GM12878 (cell line): ENCODE measurements at regions not wholly inside any gene's neighbourhood (a gene's known extent, or its start where the extent isn't known, plus 50 kb on each side); places are given as distances from the start of the nearest gene placed in this dataset.

Experiments
- ATAC-seq: fragments of 200-7000 bp; cut with Tn5 transposase; 3 replicates; pipeline ENCODE4 v1.9.1; 2020; ENCODE audit warnings: mild to moderate bottlenecking, moderate library complexity
- BruUV-seq: library from RNA; stranded (reverse); fragments of 400-500 nt; replicated peaks from 2 replicates; lab custom pipeline; 2021; lab: Mats Ljungman, UMichigan
- CTCF ChIA-PET: fragments of 300-600 bp; sonication (Branson Sonifier 250); formaldehyde crosslinking; extraction: SDS; loops from one replicate; lab custom pipeline; 2021; ENCODE audit warnings: inconsistent platforms; lab: Yijun Ruan, JAX
- POLR2A ChIA-PET: fragments of 350-600 bp; formaldehyde crosslinking; extraction: SDS; loops from one replicate; lab custom pipeline; 2021; ENCODE audit warnings: inconsistent platforms; lab: Charles Lee
- RAD21 ChIA-PET: fragments of 300-600 bp; sonication (Branson Sonifier 250); formaldehyde crosslinking; loops from one replicate; lab custom pipeline; 2023; ENCODE audit warnings: antibody characterized with exemption; ENCODE audit not compliant: unreplicated experiment; lab: Charles Lee
- SMC1A ChIA-PET: fragments of 300-600 bp; sonication (Branson Sonifier 250); formaldehyde crosslinking; loops from one replicate; lab custom pipeline; 2023; ENCODE audit not compliant: unreplicated experiment, uncharacterized antibody; lab: Charles Lee
- DNase-seq: peaks from one replicate; pipeline ENCODE4 v3.0.0-alpha.2; 2011; ENCODE audit warnings: low read depth, low spot score
- FAIRE-seq: peaks from 3 replicates; lab custom pipeline; 2011; peaks lifted over from hg19 to GRCh38; lab: Jason Lieb, UNC
- H2AFZ ChIP-seq: 2 replicates; pipeline ENCODE4 v1.6.0; 2011; ENCODE audit warnings: low read depth, low read length, control low read depth; ENCODE audit not compliant: control insufficient read depth
- H3K27ac ChIP-seq: 2 replicates; pipeline ENCODE4 v1.5.1; 2011; ENCODE audit warnings: control low read depth; ENCODE audit not compliant: control insufficient read depth, insufficient read depth
- H3K27me3 ChIP-seq, 2 experiments: replicated peaks in 1 of 2; 2 replicates each; pipeline versions ENCODE4 v1.6.0 to v1.6.1; 2011; ENCODE audit warnings: low read length in 1 of 2; ENCODE audit not compliant: control insufficient read depth in 2 of 2, insufficient read depth in 2 of 2
- H3K36me3 ChIP-seq, 2 experiments: 2 replicates each; pipeline ENCODE4 v1.5.1; 2011; ENCODE audit warnings: low read length in 1 of 2; ENCODE audit not compliant: control insufficient read depth in 2 of 2, insufficient read depth in 2 of 2
- H3K4me1 ChIP-seq: 2 replicates; pipeline ENCODE4 v1.6.1; 2011; ENCODE audit warnings: mild to moderate bottlenecking, low read length, moderate library complexity, mixed read lengths; ENCODE audit not compliant: control insufficient read depth, insufficient read depth
- H3K4me2 ChIP-seq: 2 replicates; pipeline ENCODE4 v1.6.0; 2011; ENCODE audit warnings: control low read depth; ENCODE audit not compliant: control insufficient read depth, insufficient read depth
- H3K4me3 ChIP-seq: fragments of 200-600 bp; sonication (generic); 2 replicates; pipeline ENCODE4 v1.5.1; 2016
- H3K79me2 ChIP-seq: 2 replicates; pipeline ENCODE4 v1.6.0; 2011; ENCODE audit warnings: low read length; ENCODE audit not compliant: control insufficient read depth, insufficient read depth
- H3K9ac ChIP-seq: 2 replicates; pipeline ENCODE4 v1.8.0; 2011; ENCODE audit warnings: low read length, control low read depth, mixed read lengths; ENCODE audit not compliant: control insufficient read depth, insufficient read depth
- H3K9me3 ChIP-seq: replicated peaks from 3 replicates; pipeline ENCODE4 v1.5.1; 2011; ENCODE audit warnings: mild to moderate bottlenecking, low read length; ENCODE audit not compliant: control insufficient read depth, insufficient read depth
- H4K20me1 ChIP-seq: 2 replicates; pipeline ENCODE4 v1.6.0; 2011; ENCODE audit not compliant: control insufficient read depth, insufficient read depth
- FOXM1 ChIP-seq: IDR thresholded peaks from 2 replicates; pipeline ENCODE4 v1.6.1; 2012; ENCODE audit warnings: low read depth, mild to moderate bottlenecking, inconsistent platforms, low read length, moderate library complexity
- MEF2A ChIP-seq: IDR thresholded peaks from 2 replicates; pipeline ENCODE4 v1.6.1; 2011; ENCODE audit warnings: low read depth, mild to moderate bottlenecking, low read length, moderate library complexity; ENCODE audit not compliant: insufficient read depth
- NBN ChIP-seq: fragments of 450-650 bp; IDR thresholded peaks from 2 replicates; pipeline ENCODE4 v1.6.1; 2016
- RAD21 ChIP-seq: IDR thresholded peaks from 2 replicates; pipeline ENCODE4 v1.6.1; 2011; ENCODE audit warnings: mild to moderate bottlenecking, low read depth, low read length, moderate library complexity; ENCODE audit not compliant: insufficient read depth
- RAD51 ChIP-seq: fragments of 450-650 bp; IDR thresholded peaks from 2 replicates; pipeline ENCODE4 v1.6.1; 2016; ENCODE audit warnings: moderate library complexity, mild to moderate bottlenecking, inconsistent platforms
- SRF ChIP-seq, 2 experiments: IDR thresholded peaks; 2 replicates each; pipeline ENCODE4 v1.6.1; 2011; ENCODE audit warnings: low read depth in 2 of 2, low read length in 2 of 2, mild to moderate bottlenecking in 1 of 2, moderate library complexity in 1 of 2
- USF1 ChIP-seq: IDR thresholded peaks from 2 replicates; pipeline ENCODE4 v1.6.1; 2011; ENCODE audit warnings: borderline replicate concordance, low read depth, mild to moderate bottlenecking, moderate library complexity, mixed read lengths, low read length; ENCODE audit not compliant: insufficient read depth; ENCODE audit errors: extremely low read length
- YY1 ChIP-seq: IDR thresholded peaks from 2 replicates; pipeline ENCODE4 v1.6.1; 2011; ENCODE audit warnings: low read depth, mild to moderate bottlenecking, low read length
- ZBED1 ChIP-seq: IDR thresholded peaks from 2 replicates; pipeline ENCODE4 v1.6.1; 2016; ENCODE audit warnings: borderline replicate concordance
- ZNF622 ChIP-seq: fragments of 450-650 bp; IDR thresholded peaks from 2 replicates; pipeline ENCODE4 v1.6.1; 2017; ENCODE audit warnings: mild to moderate bottlenecking, inconsistent platforms
- ZSCAN29 ChIP-seq: fragments of 450-650 bp; IDR thresholded peaks from 2 replicates; pipeline ENCODE4 v1.6.1; 2017; ENCODE audit warnings: mild to moderate bottlenecking, moderate library complexity
- ZZZ3 ChIP-seq: IDR thresholded peaks from 2 replicates; pipeline ENCODE4 v1.6.1; 2011; ENCODE audit warnings: low read depth; ENCODE audit not compliant: control insufficient read depth, insufficient read length
- WGBS: methylation state at CpG from one replicate; pipeline ENCODE4 v1.1.6; 2016; ENCODE audit warnings: low lambda C conversion rate; ENCODE audit not compliant: insufficient replicate concordance, insufficient coverage; ENCODE audit errors: missing lambda C conversion rate; 5-methylcytosine and 5-hydroxymethylcytosine counted together
- in situ Hi-C: fragments of 300-500 bp; cut with MboI; formaldehyde crosslinking; loops from 9 replicates; pipeline ENCODE4 v1.14.3; 2018; ENCODE audit warnings: mixed read lengths
- intact Hi-C: fragments of 100-400 bp; cut with micrococcal nuclease; formaldehyde crosslinking; loops from one replicate; pipeline ENCODE4 v1.14.2; 2022; ENCODE audit not compliant: unreplicated experiment
- TF ChIP-seq, protein P1 (sequence below): fragments of 450-650 bp; IDR thresholded peaks from 2 replicates; pipeline ENCODE4 v1.6.1; 2018; ENCODE audit warnings: borderline replicate concordance, mild to moderate bottlenecking; ENCODE audit not compliant: partially characterized antibody
- TF ChIP-seq, protein P2 (sequence below): IDR thresholded peaks from 2 replicates; pipeline ENCODE4 v1.6.1; 2012; ENCODE audit warnings: mild to moderate bottlenecking, low read depth, low read length

- TF ChIP-seq, protein P1, sequence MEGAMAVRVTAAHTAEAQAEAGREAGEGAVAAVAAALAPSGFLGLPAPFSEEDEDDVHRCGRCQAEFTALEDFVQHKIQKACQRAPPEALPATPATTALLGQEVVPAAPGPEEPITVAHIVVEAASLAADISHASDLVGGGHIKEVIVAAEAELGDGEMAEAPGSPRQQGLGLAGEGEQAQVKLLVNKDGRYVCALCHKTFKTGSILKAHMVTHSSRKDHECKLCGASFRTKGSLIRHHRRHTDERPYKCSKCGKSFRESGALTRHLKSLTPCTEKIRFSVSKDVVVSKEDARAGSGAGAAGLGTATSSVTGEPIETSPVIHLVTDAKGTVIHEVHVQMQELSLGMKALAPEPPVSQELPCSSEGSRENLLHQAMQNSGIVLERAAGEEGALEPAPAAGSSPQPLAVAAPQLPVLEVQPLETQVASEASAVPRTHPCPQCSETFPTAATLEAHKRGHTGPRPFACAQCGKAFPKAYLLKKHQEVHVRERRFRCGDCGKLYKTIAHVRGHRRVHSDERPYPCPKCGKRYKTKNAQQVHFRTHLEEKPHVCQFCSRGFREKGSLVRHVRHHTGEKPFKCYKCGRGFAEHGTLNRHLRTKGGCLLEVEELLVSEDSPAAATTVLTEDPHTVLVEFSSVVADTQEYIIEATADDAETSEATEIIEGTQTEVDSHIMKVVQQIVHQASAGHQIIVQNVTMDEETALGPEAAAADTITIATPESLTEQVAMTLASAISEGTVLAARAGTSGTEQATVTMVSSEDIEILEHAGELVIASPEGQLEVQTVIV: no peak
- no peak for TF ChIP-seq FOXM1
These were observed 108.0 kb downstream of the PPM1A start (continued) for GRCh38 chr14:60356906-60357550.

GRCh38 chr14:60357551-60358149 lies 108.6 kb downstream of the PPM1A start:
- Histone ChIP-seq H4K20me1 (no peaks in the 10 kb centered on the region), H3K27ac (no peak overlapping the region), H3K4me3 (no peak overlapping the region), H3K79me2 (no peaks in the 10 kb centered on the region), H3K9me3 (no peaks in the 10 kb centered on the region), H3K27me3 (no peaks in the 10 kb centered on the region), H3K4me2 (no peak overlapping the region), H3K36me3 (no peaks in the 10 kb centered on the region), H2AFZ (no peak overlapping the region), H3K9ac (no peak overlapping the region), H3K4me1 (no peaks in the 10 kb centered on the region)
- no peak for DNase-seq
- in situ Hi-C loops (loop anchor here (10.0 kb wide), 1 partner anchor 897 kb away; no protein-coding TSS in a partner anchor), intact Hi-C loops (no loop called here)
- ChIA-PET CTCF (interaction anchor here (1.0 to 1.3 kb wide), 3 partner anchors 8 to 205 kb away, joined by 3 to 9 read pairs (median 4); no protein-coding TSS in a partner anchor), RAD21 (interaction anchor here (0.6 kb wide), 1 partner anchor 207 kb away, joined by 3 read pairs; no protein-coding TSS in a partner anchor), POLR2A (interaction anchor here (0.6 kb wide), 1 partner anchor 1067 kb away, joined by 5 read pairs; no protein-coding TSS in a partner anchor), SMC1A (interaction anchor here (0.6 kb wide), 1 partner anchor 132 kb away, joined by 3 read pairs; no protein-coding TSS in a partner anchor)
- WGBS: 79% methylated on average over 3 of the region's 3 CpGs
- BruUV-seq: no TSS peak
- FAIRE-seq: no peak
- ATAC-seq: no peak
- TF ChIP-seq ZBED1 (no peak), USF1 (no peak), ZNF622 (no peak), RAD21 (no peak), MEF2A (no peak), SRF (IDR thresholded peaks at IDR 0.05; ENCODE audit: low read depth in 2 of 2, low read length in 2 of 2) (no peak), YY1 (no peak), NBN (no peak), RAD51 (no peak), ZSCAN29 (no peak), ZZZ3 (no peak)
- TF ChIP-seq, protein P2, sequence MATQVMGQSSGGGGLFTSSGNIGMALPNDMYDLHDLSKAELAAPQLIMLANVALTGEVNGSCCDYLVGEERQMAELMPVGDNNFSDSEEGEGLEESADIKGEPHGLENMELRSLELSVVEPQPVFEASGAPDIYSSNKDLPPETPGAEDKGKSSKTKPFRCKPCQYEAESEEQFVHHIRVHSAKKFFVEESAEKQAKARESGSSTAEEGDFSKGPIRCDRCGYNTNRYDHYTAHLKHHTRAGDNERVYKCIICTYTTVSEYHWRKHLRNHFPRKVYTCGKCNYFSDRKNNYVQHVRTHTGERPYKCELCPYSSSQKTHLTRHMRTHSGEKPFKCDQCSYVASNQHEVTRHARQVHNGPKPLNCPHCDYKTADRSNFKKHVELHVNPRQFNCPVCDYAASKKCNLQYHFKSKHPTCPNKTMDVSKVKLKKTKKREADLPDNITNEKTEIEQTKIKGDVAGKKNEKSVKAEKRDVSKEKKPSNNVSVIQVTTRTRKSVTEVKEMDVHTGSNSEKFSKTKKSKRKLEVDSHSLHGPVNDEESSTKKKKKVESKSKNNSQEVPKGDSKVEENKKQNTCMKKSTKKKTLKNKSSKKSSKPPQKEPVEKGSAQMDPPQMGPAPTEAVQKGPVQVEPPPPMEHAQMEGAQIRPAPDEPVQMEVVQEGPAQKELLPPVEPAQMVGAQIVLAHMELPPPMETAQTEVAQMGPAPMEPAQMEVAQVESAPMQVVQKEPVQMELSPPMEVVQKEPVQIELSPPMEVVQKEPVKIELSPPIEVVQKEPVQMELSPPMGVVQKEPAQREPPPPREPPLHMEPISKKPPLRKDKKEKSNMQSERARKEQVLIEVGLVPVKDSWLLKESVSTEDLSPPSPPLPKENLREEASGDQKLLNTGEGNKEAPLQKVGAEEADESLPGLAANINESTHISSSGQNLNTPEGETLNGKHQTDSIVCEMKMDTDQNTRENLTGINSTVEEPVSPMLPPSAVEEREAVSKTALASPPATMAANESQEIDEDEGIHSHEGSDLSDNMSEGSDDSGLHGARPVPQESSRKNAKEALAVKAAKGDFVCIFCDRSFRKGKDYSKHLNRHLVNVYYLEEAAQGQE: no peak
